Brain microvascular endothelial cell (primary cell): ENCODE measurements at regions not wholly inside any gene's neighbourhood (a gene's known extent, or its start where the extent isn't known, plus 50 kb on each side); places are given as distances from the start of the nearest gene placed in this dataset.

Source experiments
- DNase-seq: peaks from one replicate; pipeline ENCODE4 v3.0.0-alpha.2; 2020
- H3K27ac ChIP-seq: fragments of 250-450 bp; sonication (Bioruptor Pico); 2 replicates; pipeline ENCODE4 v1.5.1; 2020; ENCODE audit warnings: mild to moderate bottlenecking, moderate library complexity
- H3K27me3 ChIP-seq: fragments of 250-450 bp; sonication (Bioruptor Pico); replicated peaks from 2 replicates; pipeline ENCODE4 v1.5.1; 2020; ENCODE audit warnings: mild to moderate bottlenecking
- H3K36me3 ChIP-seq: fragments of 250-450 bp; sonication (Bioruptor Pico); replicated peaks from 2 replicates; pipeline ENCODE4 v1.5.1; 2020; ENCODE audit warnings: mild to moderate bottlenecking
- H3K4me3 ChIP-seq: 2 replicates; pipeline ENCODE4 v1.5.1; 2011; ENCODE audit warnings: low read depth, mild to moderate bottlenecking, control low read depth, low read length, moderate library complexity
- in situ Hi-C: cut with HindIII; loops from 2 replicates; pipeline ENCODE4 v1.10.0; 2017; ENCODE audit warnings: low sequenced_read_pairs, low pct_ligation_motif_present
- TF ChIP-seq, protein P1 (sequence below): IDR thresholded peaks from 2 replicates; pipeline ENCODE4 v1.5.1; 2011; ENCODE audit warnings: low read depth, mild to moderate bottlenecking, moderate library complexity, low read length, control low read depth, inconsistent platforms; ENCODE audit errors: missing control alignments

DNA sequence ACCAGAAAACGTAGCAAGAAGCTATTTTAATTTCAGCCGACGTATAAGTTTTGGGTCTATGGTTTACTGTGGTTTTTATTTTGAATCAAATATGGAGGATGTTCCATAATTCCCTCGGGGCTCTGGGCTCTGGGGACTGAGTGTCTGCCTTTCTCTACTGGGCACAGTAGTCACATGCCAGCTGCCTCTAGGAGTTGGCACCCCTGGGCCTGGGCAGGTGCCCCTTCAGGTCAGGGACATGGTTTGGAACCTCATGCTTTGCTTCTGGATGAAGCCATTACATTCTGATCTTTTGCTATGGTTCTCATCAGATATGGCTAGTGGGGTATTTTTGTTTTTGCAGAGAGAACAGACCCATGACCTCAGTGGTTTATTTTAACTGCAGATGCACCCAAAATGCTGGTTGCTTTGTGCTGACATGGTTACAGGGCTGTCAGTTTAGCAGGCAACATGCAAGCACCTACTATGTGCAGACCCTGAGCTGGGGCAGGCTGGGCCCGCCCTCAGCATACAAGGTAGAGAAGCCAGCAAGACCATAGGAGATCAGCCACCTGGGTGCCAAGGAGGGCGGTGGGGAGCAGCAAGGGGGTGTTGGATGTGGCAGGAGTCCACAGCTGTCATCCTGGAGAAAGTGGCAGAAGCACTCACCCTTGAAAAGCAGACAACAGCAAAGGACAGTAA, 54.5 kb upstream of the PSD2 start:
- Histone ChIP-seq H3K27me3 (no peaks in the 10 kb centered on the region), H3K4me3 (no peak overlapping the region), H3K36me3 (no peaks in the 10 kb centered on the region), H3K27ac (no peak overlapping the region)
- in situ Hi-C loops, result no loop called here
- DNase-seq, result no peak
- TF ChIP-seq, protein P1, sequence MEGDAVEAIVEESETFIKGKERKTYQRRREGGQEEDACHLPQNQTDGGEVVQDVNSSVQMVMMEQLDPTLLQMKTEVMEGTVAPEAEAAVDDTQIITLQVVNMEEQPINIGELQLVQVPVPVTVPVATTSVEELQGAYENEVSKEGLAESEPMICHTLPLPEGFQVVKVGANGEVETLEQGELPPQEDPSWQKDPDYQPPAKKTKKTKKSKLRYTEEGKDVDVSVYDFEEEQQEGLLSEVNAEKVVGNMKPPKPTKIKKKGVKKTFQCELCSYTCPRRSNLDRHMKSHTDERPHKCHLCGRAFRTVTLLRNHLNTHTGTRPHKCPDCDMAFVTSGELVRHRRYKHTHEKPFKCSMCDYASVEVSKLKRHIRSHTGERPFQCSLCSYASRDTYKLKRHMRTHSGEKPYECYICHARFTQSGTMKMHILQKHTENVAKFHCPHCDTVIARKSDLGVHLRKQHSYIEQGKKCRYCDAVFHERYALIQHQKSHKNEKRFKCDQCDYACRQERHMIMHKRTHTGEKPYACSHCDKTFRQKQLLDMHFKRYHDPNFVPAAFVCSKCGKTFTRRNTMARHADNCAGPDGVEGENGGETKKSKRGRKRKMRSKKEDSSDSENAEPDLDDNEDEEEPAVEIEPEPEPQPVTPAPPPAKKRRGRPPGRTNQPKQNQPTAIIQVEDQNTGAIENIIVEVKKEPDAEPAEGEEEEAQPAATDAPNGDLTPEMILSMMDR, result no peak

DNA sequence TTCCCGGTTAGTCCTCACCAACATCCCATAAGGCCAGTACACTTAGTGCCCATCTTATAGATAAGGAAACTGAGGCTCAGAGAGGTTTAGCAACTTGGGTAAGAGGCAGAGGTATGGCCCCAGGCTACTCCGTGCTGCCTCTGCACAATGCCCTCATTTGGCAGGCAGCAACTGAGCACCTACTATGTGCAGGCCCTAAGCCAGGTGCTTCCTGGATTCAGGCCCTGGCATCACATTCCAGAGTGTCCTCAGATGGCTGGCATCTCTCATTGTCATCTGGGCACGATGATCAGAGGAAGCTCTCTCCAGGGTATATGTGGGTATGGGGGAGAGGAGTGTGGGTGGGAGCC, 53.8 kb upstream of the PSD2 start:
- no peak overlapping the region for H3K4me3 ChIP-seq
- DNase-seq, result no peak
- H3K27me3 ChIP-seq, result no peaks in the 10 kb centered on the region
- TF ChIP-seq, protein P1, result no peak
- H3K27ac ChIP-seq, result no peak overlapping the region
- in situ Hi-C loops, result no loop called here
- H3K36me3 ChIP-seq, result no peaks in the 10 kb centered on the region

DNA sequence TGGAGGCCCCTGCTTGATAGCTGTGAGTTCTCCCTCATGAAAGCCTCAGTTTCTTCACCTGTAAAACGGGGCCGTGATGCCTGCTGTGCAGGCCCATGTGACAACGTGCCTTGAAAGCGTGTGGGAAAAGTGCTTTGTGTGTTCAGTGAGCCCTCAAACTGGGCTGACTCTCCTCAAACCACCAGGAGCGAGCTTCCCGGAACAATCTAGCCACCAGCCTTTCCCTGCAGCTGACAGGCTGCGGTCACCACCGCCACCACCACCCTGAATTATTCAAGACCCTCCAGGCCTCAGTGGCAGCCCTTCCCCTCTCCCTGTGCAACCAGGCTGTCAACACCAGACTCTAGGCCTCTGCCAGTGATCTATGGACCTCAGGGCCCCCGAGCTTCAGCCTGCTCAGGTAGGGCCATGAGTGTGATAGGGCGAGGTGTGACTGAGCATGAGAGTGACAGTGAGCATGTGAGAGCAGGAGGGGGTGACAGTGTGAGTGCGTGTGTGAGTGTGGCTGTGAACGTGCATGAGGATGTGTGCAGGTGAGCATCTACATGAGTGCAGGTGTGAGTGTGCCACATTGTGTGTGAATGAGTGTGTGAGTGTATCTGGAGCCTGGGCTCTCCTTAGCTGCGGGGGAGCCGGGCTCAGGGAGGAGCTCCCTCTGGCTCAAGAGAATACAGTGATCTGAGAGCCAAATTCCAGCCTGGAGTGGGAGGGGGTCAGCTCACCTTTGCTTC, 53.3 kb upstream of the PSD2 start:
- TF ChIP-seq, protein P1, result no peak
- in situ Hi-C loops, result no loop called here

DNA sequence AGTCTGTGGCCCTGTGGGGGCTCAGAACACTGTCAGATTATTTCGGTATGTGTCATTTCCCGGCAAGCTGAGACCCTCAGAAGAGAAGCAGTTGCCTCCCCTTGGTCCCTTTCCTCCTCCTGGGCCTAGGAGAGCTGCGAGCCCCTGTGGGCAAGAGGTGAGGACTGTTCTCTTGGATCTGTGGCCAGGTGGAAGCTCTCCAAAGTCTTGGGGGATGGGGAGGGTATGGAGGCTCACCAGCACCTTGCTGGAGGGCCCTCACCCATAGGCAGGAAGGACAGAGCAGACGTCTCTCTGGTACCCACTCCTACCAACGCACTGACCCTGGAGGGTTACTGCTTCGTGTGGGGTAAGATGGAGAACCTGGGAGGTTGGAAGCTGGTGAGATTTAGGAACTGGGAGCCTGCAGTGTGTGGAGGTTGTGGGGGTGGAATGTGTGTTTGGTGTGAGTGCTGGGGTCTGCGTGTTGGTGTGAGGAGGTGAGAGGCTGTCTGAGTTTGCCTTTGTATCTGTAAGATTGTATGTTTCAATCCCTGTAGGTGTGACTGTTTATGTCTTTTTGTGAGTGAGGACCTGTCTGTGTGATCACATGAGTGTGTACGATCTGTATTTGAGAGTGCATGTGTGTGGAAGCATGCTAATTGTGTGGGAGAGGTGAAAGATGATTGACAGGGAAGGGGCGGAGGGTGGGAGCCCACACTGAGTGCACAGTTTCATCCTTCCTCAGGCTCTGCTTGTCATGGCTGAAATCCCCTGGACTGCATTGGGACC, 52.4 kb upstream of the PSD2 start:
- in situ Hi-C loops, result no loop called here
- H3K4me3 ChIP-seq, result no peak overlapping the region
- H3K27ac ChIP-seq, result no peak overlapping the region
- H3K36me3 ChIP-seq, result no peaks in the 10 kb centered on the region
- DNase-seq, result no peak
- no peaks in the 10 kb centered on the region for H3K27me3 ChIP-seq
- TF ChIP-seq, protein P1, result no peak

More for the DNA sequence above, 53.3 kb upstream of the PSD2 start:
- Histone ChIP-seq H3K36me3 (no peaks in the 10 kb centered on the region), H3K4me3 (no peak overlapping the region), H3K27ac (no peak overlapping the region), H3K27me3 (no peaks in the 10 kb centered on the region)
- DNase-seq, result no peak

DNA sequence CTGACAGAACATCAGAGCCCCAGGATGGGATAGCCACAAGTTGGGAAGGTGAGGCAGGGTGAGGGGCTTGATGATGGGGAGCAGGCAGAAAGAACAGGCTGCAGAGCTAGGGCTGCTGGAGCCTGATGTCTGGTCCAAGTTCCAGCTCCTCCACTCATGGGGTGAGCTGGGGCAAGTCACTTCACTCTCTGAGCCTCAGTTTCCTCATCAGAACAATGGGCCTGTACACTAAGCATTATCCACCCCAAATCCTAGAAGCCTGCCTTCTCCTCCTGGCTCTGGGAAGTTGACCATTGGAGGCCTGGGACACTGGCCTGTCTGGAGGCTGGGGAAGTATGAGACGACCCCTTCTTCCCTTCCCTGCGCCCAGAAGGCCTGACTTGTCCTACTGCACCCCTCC, 51.8 kb upstream of the PSD2 start:
- Histone ChIP-seq H3K4me3 (no peak overlapping the region), H3K27me3 (no peaks in the 10 kb centered on the region), H3K27ac (no peak overlapping the region), H3K36me3 (no peaks in the 10 kb centered on the region)
- TF ChIP-seq, protein P1, result no peak
- DNase-seq, result no peak
- in situ Hi-C loops, result no loop called here
